GM19099 (cell line): ENCODE measurements at regions not wholly inside any gene's neighbourhood (a gene's known extent, or its start where the extent isn't known, plus 50 kb on each side); places are given as distances from the start of the nearest gene placed in this dataset.

Experiments used
- POLR2A ChIP-seq: IDR thresholded peaks from 3 replicates; pipeline ENCODE4 v1.6.1; 2011; ENCODE audit warnings: low read depth; ENCODE audit not compliant: insufficient read length; ENCODE audit errors: extremely low read depth

DNA sequence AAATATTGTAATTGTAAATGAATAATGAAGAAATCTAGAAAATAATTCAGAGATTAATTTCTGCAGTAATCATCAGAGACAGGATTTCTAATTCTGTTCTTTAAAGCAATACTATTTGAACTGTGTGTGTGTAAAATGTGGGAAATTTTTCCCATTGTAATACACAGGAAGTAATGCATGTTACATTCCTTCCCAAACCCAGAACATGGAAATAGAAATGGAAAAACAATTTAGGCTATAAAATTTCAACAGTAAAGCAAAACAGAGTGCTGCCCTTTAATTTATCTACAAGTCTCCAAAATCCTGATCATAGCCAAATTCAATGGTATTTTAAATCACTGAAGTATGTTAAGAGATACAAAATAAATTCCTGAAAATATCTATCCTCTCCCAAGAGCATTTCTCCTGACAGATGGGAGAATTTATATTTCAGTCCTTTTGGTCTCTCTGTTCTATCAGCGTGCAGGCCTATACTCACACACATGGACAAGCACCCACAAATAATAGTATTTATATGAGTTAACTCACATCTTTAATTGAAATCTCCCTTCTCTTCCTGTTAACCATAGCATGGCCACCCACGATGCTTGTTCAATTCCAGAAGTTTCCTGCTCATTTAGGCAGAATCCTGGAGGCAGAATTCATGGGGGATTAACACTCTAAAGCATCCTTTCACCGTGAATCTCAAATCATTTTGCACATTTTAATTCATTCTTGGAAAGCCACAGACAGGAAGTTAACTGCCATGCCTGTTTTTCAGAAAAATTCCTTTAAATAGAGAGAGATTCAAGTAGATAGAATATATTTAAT, 1465.4 kb upstream of the FLRT2 start:
- TF ChIP-seq POLR2A = no peak

DNA sequence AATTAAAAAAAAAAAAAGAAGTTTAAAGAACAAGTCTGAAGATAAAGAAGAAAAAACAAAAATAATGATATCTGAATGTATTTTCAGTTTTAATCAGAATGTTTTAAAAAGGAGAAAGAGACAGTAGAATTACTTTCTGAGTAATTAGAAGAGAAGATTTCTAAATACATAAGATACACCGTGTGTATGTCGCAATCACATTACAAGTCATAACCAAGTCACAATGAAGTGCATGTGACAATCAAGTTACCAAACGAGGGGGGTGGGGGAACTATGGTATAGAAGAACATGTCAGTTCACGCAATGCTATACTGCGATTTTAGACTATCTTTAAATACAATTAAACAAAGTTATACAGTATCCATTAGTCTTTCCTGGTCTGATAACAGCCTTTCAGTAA, 1464.1 kb upstream of the FLRT2 start:
- no peak for TF ChIP-seq POLR2A

DNA sequence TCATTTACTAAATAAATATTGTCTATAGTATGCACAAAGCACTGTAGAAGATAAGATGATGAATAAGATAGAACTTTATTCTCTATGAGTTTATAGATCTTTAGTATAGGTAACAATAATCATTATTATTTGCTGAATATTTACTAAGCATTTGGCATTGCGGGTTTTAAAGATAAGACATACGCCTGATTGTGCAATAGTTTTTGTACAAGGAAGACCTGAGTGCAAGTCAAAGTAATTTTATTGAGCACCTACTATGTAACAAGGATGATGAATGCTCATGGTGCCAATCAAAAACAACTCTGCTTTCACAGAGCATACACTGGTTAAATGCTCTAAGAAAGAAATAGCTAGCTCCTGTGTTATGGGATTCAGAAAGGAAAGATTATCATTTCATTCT, 1461.7 kb upstream of the FLRT2 start:
- no peak for TF ChIP-seq POLR2A

DNA sequence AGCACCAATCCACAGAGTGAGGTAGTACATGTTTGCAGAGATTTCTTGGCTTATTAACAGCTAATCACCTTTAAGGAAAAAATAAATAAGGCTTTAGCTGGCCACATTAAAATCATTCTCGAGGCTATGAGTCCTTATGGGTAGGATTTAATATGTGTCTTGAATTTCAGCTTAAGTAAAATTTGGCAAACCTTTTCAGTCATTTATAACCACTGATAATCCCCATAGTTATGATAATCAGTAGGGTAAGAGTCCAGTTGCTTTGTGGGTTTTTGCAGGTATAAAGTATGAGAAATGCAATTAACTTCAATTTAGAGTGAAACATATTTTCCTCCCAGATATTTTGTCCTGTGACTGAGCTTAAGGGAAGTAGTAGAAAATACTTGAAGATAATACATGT, 1458.9 kb upstream of the FLRT2 start:
- no peak for TF ChIP-seq POLR2A

DNA sequence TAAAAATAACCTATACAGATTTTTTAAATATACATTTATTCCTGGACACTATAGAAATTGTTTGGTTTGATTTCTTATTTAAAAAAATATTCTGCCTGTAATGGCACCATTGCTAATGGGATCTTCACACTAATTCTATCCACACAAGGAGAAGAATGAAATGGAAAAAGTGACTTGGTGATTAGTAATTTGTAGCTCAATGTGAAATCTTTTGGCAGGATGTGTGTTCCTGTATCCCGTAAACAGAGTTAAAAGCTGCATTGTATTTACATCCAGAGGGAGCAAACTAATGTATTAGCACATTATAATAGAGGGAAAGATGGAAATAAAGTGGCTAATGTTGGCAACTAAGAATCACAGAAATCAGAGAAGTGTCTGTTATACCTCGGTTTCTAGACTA, 1455.3 kb upstream of the FLRT2 start:
- TF ChIP-seq POLR2A = no peak

DNA sequence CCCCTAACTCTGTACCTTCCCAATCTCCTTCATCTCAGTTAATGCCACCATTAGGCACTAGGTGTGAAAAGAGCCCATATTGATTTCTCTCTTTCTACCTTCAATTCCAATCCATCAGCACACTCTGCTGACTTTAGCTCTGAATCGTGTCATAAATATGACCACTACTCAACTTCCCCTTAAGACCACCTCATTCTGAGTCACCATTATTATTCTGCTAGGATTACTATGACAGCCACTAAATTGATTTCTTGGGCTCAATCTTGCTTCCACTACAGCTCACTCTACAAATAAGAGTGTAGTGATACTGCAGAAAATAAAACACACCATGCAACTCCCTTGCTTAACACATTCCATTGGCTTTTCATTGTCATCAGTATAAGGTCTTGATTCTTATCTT, 1449.0 kb upstream of the FLRT2 start:
- no peak for TF ChIP-seq POLR2A

DNA sequence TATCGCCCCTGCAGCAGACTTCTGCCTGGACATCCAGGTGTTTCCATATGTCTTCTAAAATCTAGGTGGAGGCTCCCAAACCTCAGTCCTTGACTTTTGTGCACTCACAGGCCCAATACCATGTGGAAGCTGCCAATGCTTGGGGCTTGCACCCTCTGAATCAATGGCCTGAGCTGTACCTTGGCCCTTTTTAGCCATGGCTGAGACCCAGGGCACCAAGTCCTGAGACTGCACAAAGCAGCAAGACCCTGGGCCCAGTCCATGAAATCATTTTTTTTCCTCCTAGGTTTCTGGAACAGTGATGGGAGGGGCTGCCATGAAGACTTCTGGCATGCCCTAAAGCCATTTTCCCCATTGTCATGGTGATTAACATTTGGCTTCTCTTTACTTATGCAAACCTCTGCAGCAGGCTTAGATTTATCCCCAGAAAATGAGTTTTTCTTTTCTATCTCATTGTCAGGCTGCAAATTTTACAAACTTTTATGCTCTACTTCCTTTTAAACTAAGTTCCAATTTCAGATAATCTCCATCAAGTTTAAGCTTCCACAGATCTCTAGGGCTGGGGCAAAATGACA, 1445.8 kb upstream of the FLRT2 start:
- TF ChIP-seq POLR2A = no peak

DNA sequence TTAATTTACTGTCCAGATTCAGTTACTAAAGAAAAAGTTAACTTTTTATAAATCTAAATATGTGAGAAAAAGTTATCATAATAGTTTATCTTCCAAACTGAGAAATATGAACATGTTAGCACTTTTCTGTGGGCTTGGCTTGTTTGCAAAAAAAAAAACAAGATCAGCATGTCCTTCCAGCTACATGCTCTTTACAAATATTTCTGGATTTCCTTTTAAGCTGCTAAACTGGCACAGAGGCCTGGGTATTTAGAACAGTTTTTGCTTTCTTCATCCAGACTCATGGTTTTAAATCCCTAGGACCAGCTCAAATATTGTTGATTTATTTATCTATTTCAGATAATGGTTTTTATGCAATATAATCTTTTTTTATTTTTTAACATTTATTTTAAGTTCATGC, 1444.5 kb upstream of the FLRT2 start:
- no peak for TF ChIP-seq POLR2A

DNA sequence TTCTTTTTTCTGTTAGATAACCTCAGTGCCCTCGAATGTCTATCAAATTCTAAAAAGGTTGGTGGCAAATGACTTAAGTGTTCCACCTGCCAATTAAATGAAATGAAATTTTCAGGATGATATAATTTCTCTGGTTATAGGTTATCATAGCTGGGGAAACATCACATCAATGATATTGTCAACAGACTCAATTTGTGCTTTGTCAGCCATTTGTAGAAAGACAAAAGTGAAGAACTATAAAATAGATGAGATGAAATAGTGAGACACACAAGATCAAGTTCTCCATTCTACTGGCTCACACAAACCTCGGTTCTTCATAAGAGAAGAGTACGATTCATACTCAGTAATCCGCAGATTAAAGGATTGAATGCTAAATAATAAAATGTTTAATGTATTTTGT, 1443.2 kb upstream of the FLRT2 start:
- TF ChIP-seq POLR2A = no peak

DNA sequence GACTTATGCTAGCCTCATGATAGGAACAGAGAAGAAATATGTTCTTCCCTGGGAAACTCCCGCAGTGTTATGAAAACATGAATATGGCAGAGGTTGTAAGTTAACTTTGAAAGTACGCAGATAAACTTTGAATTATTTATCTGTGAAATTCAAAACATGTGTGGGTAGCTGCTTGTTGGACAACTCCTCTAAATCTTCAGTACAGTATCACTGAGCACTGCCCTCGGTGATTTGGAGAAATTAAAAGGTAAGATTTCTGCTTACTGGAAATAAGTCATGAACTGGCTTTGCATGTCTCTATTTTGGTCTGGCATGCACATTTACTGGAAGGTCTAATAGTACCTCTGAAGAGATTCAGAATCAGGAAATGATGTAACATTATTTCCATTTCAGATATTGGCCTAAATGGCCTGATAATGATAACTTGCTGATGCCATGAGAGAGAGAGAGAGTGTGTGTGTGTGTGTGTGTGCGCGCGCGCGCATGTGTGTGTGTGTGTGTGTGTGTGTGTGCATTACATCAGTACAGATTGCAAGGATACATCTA, 1441.9 kb upstream of the FLRT2 start:
- TF ChIP-seq POLR2A = no peak

DNA sequence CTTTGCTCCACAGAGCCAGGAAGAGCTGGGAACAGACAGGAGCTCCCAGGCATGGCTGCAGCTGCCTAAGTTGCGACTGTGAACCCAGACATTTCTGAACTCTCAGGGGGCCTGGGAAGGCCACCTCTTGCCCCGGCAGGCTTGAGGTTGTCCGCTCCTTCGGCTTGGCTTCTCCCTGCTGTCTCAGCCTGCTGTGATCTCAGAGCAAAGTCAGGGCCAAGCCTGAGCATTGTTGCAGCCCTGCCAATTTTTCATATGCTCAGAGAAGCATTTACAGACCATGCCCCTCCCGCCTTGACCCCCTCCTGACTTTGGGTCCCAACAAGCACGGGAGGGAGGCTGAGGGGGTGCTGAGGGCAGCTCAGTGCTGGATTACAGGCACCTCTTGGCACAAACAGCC, 1439.1 kb upstream of the FLRT2 start:
- TF ChIP-seq POLR2A = no peak

DNA sequence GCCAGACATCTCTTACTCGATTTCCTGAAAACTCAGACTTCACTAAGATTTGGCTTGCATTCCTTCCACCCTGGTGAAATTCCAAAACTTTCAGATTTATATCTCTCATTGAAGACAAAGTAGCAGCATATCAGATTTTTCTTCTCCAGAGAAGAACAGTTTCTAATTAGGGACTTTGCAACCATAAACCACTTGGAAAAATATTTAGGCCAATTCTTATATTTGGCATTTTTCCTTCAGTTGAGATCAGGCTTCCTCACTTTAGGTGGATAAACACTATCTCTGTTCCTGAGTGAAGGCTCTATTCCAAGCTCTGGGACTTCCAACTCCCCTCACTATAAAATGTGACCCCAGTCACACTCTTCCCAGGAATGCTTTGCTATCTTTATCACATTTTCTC, 1434.3 kb upstream of the FLRT2 start:
- TF ChIP-seq POLR2A = no peak

DNA sequence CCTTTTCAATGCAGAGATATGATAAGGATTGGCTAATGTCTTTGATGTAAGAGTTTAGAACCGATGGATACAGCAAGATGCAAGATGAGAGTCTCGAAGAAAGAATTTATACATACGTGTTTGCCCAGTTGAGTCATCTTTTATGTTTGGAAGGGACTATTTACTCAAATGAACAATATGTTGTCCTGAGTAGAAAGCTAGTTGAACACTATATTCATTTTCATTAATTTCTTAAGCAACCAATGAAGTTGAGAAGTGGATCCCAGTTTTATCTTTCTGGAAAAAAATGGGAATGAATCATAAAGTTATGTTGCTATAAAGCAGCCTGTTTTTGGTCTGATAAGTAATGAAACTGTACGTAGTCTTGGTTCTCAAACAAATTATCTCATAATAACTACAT, 1431.7 kb upstream of the FLRT2 start:
- no peak for TF ChIP-seq POLR2A

DNA sequence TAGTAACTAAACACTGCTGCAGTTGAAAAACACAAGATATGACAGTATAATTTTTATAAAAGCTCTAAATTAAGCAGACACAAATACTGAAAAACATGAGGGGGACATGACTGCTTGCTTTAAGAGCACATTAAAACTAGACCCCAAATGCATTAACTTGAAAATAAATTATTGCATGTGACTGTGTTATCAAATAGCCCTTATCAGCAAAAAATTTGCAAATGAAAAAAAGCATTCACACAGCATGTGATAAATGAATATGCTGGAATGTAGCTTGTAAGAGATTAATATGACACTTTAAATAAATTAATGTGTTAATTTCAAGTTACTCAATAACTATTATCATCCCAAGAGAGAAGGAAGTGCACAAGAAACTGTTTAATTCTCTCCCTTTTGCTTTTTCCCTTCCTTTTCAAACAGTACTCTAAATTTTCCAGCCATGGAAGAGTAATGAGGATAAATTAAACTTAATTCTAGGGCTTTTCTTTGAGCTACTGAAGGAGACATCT, 1422.1 kb upstream of the FLRT2 start:
- no peak for TF ChIP-seq POLR2A

DNA sequence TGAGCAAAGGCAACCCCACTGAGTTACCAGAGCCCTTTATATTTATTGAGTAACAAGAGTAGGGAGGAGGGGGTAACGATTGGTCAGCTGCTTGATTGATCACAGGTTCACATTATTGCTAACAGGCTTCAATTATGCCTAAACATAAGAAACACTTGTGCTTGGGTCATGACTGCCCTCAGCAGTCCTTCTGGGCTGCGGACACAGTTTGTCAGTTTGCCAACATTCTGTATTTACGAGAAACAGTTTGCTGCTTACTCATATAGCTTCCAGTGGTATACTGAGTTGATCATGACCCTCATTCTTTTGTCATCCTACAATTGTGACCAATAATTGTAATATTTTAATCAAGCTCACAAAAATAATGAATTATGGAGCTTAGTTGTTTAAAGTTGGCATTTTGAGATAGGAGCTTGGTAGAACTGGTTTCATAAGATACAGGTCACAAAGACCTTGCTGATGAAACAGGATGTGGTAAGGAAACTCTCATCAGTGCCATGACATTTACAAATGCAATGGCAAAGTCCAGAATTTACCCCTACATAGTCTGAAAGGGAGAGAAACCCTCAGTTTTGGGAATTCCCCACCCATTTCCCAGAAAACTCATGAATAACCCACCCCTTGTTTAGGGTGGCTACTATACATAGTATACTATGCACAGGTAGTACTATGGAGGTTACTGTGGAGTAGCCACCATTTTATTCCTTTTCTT, 1421.0 kb upstream of the FLRT2 start:
- TF ChIP-seq POLR2A = no peak

DNA sequence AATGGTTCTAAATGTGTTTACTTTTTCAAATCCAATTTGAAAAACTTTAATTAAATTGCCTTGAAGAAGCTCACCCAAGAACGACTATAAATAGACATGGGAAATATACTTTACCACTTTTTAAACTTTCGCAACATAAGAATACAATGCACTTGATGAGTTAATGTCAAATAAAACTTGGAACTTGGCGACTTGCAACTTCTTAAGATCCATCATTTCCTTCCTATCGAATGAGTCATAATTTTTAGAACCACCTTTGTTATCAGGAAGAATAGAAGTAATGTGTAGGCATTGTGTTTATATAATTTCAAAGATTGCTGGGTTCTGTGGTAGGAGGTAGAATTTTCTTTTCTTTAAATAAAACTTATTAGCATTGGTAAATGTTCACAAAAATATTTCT, 1417.4 kb upstream of the FLRT2 start:
- no peak for TF ChIP-seq POLR2A
